Thyroid gland (tissue), 4 donors: ENCODE measurements at regions not wholly inside any gene's neighbourhood (a gene's known extent, or its start where the extent isn't known, plus 50 kb on each side); places are given as distances from the start of the nearest gene placed in this dataset.

ENCODE experiments used
- DNase-seq, 2 donors: peaks; one replicate each; pipeline ENCODE4 v3.0.0-alpha.2; 2019
- H3K27ac ChIP-seq, 3 donors: fragments of 200-600 bp; sonication (generic); 1 replicate in 2 of 3; 2 replicates in 1 of 3; pipeline ENCODE4 v1.5.1; 2016 to 2019; ENCODE audit warnings: mild to moderate bottlenecking in 1 of 3, moderate library complexity in 1 of 3
- H3K27me3 ChIP-seq: fragments of 200-600 bp; sonication (generic); one replicate; pipeline ENCODE4 v1.5.1; 2019
- H3K36me3 ChIP-seq, 2 donors: fragments of 200-600 bp; sonication (generic); one replicate each; pipeline ENCODE4 v1.5.1; 2016 to 2019
- H3K4me1 ChIP-seq, 2 donors: fragments of 200-600 bp; sonication (generic); one replicate each; pipeline ENCODE4 v1.5.1; 2017 to 2019
- H3K4me3 ChIP-seq, 3 donors: fragments of 200-600 bp; sonication (generic); replicated peaks in 1 of 3; 1 replicate in 2 of 3; 2 replicates in 1 of 3; pipeline ENCODE4 v1.5.1; 2016; ENCODE audit warnings: mild to moderate bottlenecking in 1 of 3
- H3K9me3 ChIP-seq: fragments of 200-600 bp; sonication (generic); one replicate; pipeline ENCODE4 v1.5.1; 2017
- CTCF ChIP-seq, 6 experiments: fragments of 200-600 bp in 3 of 6; fragments of 450-650 bp in 3 of 6; sonication (generic) in 3 of 6; IDR thresholded peaks; one replicate each; pipeline ENCODE4 v1.5.1; 2016 to 2019; ENCODE audit warnings: antibody characterized with exemption in 6 of 6, mild to moderate bottlenecking in 2 of 6, inconsistent platforms in 1 of 6, moderate library complexity in 1 of 6
- POLR2A ChIP-seq, 2 donors: fragments of 450-650 bp; IDR thresholded peaks; one replicate each; pipeline ENCODE4 v1.6.1; 2017; ENCODE audit warnings: antibody characterized with exemption in 2 of 2, mild to moderate bottlenecking in 2 of 2, moderate library complexity in 1 of 2
- WGBS, 2 donors: methylation state at CpG; one replicate each; pipeline ENCODE4 v1.1.5; 2017; 5-methylcytosine and 5-hydroxymethylcytosine counted together
- intact Hi-C: fragments of 100-400 bp; cut with DNase I; formaldehyde crosslinking; loops from one replicate; pipeline ENCODE4 v1.15.1; 2023

- Histone ChIP-seq H3K4me1 (no peaks in the 10 kb centered on the region), H3K36me3 (no peaks in the 10 kb centered on the region), H3K9me3 (no peaks in the 10 kb centered on the region), H3K27ac (no peak overlapping the region), H3K27me3 (no peaks in the 10 kb centered on the region), H3K4me3 (no peak overlapping the region)
- 93 to 98% methylated on average over 7 of the region's 7 CpGs for WGBS, 2 donors
- TF ChIP-seq POLR2A (IDR thresholded peaks at IDR 0.05), result no peak
- no peak for TF ChIP-seq CTCF (IDR thresholded peaks at IDR 0.05)
- DNase-seq, result no peak
- intact Hi-C loops, result no loop called here
Measured at GRCh38 chr10:117632406-117632805, 89.9 kb downstream of the EMX2 start.

- DNase-seq, result no peak
- Histone ChIP-seq H3K36me3 (no peaks in the 10 kb centered on the region), H3K9me3 (no peaks in the 10 kb centered on the region), H3K4me3 (no peak overlapping the region), H3K27me3 (no peaks in the 10 kb centered on the region), H3K4me1 (no peaks in the 10 kb centered on the region), H3K27ac (no peak overlapping the region)
- intact Hi-C loops, result no loop called here
- 79 to 84% methylated on average over 4 of the region's 4 CpGs for WGBS, 2 donors
- TF ChIP-seq POLR2A (IDR thresholded peaks at IDR 0.05), result no peak
- no peak for TF ChIP-seq CTCF (IDR thresholded peaks at IDR 0.05)
Measured at GRCh38 chr10:117635826-117636225, 93.3 kb downstream of the EMX2 start.

GRCh38 chr10:117638200-117638599 lies 95.7 kb downstream of the EMX2 start:
- Histone ChIP-seq H3K36me3 (no peaks in the 10 kb centered on the region), H3K27me3 (no peaks in the 10 kb centered on the region), H3K4me1 (no peaks in the 10 kb centered on the region), H3K27ac (no peak overlapping the region), H3K4me3 (no peak overlapping the region), H3K9me3 (no peaks in the 10 kb centered on the region)
- intact Hi-C loops, result no loop called here
- TF ChIP-seq POLR2A (IDR thresholded peaks at IDR 0.05) (no peak), CTCF (IDR thresholded peaks at IDR 0.05) (no peak)
- DNase-seq, result no peak
- 80 to 82% methylated on average over 2 of the region's 2 CpGs for WGBS, 2 donors

- Histone ChIP-seq H3K4me3 (no peak overlapping the region), H3K4me1 (no peaks in the 10 kb centered on the region), H3K9me3 (no peaks in the 10 kb centered on the region), H3K36me3 (no peaks in the 10 kb centered on the region), H3K27me3 (no peaks in the 10 kb centered on the region), H3K27ac (no peak overlapping the region)
- DNase-seq, result no peak
- no peak for TF ChIP-seq POLR2A (IDR thresholded peaks at IDR 0.05)
- no peak for TF ChIP-seq CTCF (IDR thresholded peaks at IDR 0.05)
- WGBS, 2 donors, result 85 to 90% methylated on average over 1 of the region's 1 CpG
- intact Hi-C loops, result no loop called here
Measured at GRCh38 chr10:117638664-117639200, 96.2 kb downstream of the EMX2 start.

GRCh38 chr10:117640406-117640805 lies 97.9 kb downstream of the EMX2 start:
- no peak overlapping the region for H3K27ac ChIP-seq
- no peaks in the 10 kb centered on the region for H3K4me1 ChIP-seq
- no peaks in the 10 kb centered on the region for H3K9me3 ChIP-seq
- H3K4me3 ChIP-seq, result no peak overlapping the region
- H3K36me3 ChIP-seq, result no peaks in the 10 kb centered on the region
- intact Hi-C loops, result no loop called here
- 47 to 51% methylated on average over 1 of the region's 1 CpG for WGBS, 2 donors
- TF ChIP-seq POLR2A (IDR thresholded peaks at IDR 0.05) (no peak), CTCF (IDR thresholded peaks at IDR 0.05) (no peak)
- no peaks in the 10 kb centered on the region for H3K27me3 ChIP-seq
- DNase-seq, result no peak
